Mesothelial cell of epicardium (in vitro differentiated cells): ENCODE measurements at regions not wholly inside any gene's neighbourhood (a gene's known extent, or its start where the extent isn't known, plus 50 kb on each side); places are given as distances from the start of the nearest gene placed in this dataset.

ENCODE experiments used
- DNase-seq, 2 experiments: peaks; one replicate each; pipeline ENCODE4 v3.0.0; 2021; ENCODE audit warnings: low spot score in 2 of 2; ENCODE audit not compliant: unreplicated experiment in 2 of 2
- H3K27ac Mint-ChIP-seq: 2 replicates; pipeline ENCODE4 v1.8.0; 2021; ENCODE audit warnings: mixed read lengths
- H3K27me3 Mint-ChIP-seq: 2 replicates; pipeline ENCODE4 v1.8.0; 2021; ENCODE audit warnings: low read depth, mixed read lengths
- H3K36me3 Mint-ChIP-seq: 2 replicates; pipeline ENCODE4 v1.8.0; 2021; ENCODE audit warnings: mixed read lengths
- H3K4me1 Mint-ChIP-seq: 2 replicates; pipeline ENCODE4 v1.8.0; 2021; ENCODE audit warnings: mixed read lengths
- H3K4me3 Mint-ChIP-seq: 2 replicates; pipeline ENCODE4 v1.8.0; 2021; ENCODE audit warnings: mild to moderate bottlenecking, moderate library complexity, mixed read lengths
- H3K9me3 Mint-ChIP-seq: 2 replicates; pipeline ENCODE4 v1.8.0; 2021; ENCODE audit warnings: mixed read lengths
- TF ChIP-seq, protein P1 (sequence below): fragments of 200-600 bp; sonication (generic); IDR thresholded peaks from one replicate; pipeline ENCODE4 v1.5.0; 2021; ENCODE audit warnings: antibody characterized with exemption; ENCODE audit not compliant: unreplicated experiment

DNA sequence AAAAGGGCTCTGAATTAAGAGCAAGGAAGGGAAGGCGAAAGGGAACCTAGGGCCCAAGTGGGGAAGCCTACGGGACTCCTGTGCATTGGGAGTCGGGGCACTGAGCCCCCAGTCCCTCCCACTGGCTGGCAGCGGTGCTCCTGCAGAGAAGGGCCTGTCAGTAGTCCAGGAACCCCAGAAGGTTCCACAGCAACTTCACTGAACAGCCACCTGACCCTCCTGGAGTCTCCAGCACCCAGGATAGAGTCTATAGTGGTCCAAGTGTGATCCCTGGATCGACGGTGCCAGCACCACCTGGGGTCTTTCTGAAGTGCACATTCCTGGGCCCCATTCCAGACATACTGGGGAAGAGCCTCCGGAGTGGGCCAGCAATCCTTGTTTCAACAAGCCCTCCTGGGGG lies 100.0 kb upstream of the B3GAT1 start:
- no peaks in the 10 kb centered on the region for H3K9me3 Mint-ChIP-seq
- no peak overlapping the region for H3K4me3 Mint-ChIP-seq
- no peak for DNase-seq
- H3K36me3 Mint-ChIP-seq: no peaks in the 10 kb centered on the region
- no peak overlapping the region for H3K27ac Mint-ChIP-seq
- TF ChIP-seq, protein P1, sequence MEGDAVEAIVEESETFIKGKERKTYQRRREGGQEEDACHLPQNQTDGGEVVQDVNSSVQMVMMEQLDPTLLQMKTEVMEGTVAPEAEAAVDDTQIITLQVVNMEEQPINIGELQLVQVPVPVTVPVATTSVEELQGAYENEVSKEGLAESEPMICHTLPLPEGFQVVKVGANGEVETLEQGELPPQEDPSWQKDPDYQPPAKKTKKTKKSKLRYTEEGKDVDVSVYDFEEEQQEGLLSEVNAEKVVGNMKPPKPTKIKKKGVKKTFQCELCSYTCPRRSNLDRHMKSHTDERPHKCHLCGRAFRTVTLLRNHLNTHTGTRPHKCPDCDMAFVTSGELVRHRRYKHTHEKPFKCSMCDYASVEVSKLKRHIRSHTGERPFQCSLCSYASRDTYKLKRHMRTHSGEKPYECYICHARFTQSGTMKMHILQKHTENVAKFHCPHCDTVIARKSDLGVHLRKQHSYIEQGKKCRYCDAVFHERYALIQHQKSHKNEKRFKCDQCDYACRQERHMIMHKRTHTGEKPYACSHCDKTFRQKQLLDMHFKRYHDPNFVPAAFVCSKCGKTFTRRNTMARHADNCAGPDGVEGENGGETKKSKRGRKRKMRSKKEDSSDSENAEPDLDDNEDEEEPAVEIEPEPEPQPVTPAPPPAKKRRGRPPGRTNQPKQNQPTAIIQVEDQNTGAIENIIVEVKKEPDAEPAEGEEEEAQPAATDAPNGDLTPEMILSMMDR: no peak
- H3K4me1 Mint-ChIP-seq: no peaks in the 10 kb centered on the region
- H3K27me3 Mint-ChIP-seq: peaks cover 51% of the 10 kb centered on the region

GRCh38 chr11:134511255-134511654 lies 99.2 kb upstream of the B3GAT1 start:
- Mint-ChIP-seq H3K4me3 (no peak overlapping the region), H3K36me3 (no peaks in the 10 kb centered on the region), H3K27me3 (peaks cover 45% of the 10 kb centered on the region), H3K27ac (no peak overlapping the region), H3K9me3 (no peaks in the 10 kb centered on the region), H3K4me1 (no peaks in the 10 kb centered on the region)
- peak in 1 of 2 experiments; percentile 3 for DNase-seq
- TF ChIP-seq, protein P1: no peak

GRCh38 chr11:134510233-134511040 lies 98.4 kb upstream of the B3GAT1 start:
- DNase-seq: peak in 1 of 2 experiments; percentile 9
- H3K27me3 Mint-ChIP-seq: peaks cover 44% of the 10 kb centered on the region
- H3K9me3 Mint-ChIP-seq: no peaks in the 10 kb centered on the region
- H3K27ac Mint-ChIP-seq: no peak overlapping the region
- no peak overlapping the region for H3K4me3 Mint-ChIP-seq
- no peaks in the 10 kb centered on the region for H3K36me3 Mint-ChIP-seq
- TF ChIP-seq, protein P1: no peak
- H3K4me1 Mint-ChIP-seq: no peaks in the 10 kb centered on the region

DNA sequence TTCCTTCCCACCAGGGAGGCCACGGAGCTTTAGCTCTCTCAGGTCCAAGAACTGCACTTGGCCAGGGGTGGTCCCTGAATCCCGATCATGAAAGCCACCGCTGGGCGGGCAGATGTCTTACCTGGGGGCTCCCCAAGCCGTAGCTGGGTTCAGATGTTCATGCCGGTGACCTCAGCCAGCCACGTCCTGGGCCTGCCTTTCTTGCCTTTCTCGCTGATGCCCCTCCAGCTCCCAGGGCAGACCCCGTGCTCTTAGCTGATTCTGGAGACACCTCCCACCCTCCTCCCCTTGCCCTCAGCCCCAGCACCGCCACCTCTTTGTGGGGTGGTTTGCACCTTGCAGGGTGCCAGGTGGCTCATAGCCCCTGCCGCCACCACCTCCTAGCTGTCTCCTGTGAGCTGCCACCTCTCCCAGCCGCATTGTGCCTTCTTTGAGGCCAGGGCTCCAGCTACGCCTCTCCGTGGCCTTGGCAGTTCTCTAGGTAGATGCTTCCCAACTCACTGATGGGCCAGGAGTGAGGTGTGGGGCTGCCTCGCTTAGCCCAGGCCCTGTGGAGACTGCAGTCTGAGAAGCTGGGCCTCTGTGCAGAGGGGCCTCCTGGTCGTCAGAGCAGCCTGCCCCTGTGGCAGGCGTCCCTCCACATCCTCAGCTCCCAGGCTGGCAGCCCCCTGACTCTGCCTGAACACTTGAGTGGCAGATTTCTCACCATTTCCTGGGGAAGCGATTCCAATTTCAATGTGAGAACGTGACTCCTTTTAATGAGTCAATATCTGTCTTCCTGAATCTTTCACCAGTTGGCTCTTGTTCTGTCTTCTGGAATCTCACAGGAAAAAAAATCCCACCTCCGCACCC lies 97.6 kb upstream of the B3GAT1 start:
- Mint-ChIP-seq H3K27ac (no peak overlapping the region), H3K9me3 (no peaks in the 10 kb centered on the region), H3K27me3 (peaks cover 42% of the 10 kb centered on the region), H3K4me1 (peaks cover 2% of the 10 kb centered on the region), H3K4me3 (no peak overlapping the region), H3K36me3 (no peaks in the 10 kb centered on the region)
- peak in 1 of 2 experiments; percentile 5 for DNase-seq
- TF ChIP-seq, protein P1: no peak

GRCh38 chr11:134508219-134508990 lies 96.4 kb upstream of the B3GAT1 start:
- no peak overlapping the region for H3K27ac Mint-ChIP-seq
- H3K27me3 Mint-ChIP-seq: peaks cover 38% of the 10 kb centered on the region

More at GRCh38 chr11:134508219-134508990, 96.4 kb upstream of the B3GAT1 start:
- no peaks in the 10 kb centered on the region for H3K9me3 Mint-ChIP-seq
- no peaks in the 10 kb centered on the region for H3K36me3 Mint-ChIP-seq
- peaks cover 7% of the 10 kb centered on the region for H3K4me1 Mint-ChIP-seq
- no peak overlapping the region for H3K4me3 Mint-ChIP-seq
- DNase-seq: peak in 1 of 2 experiments; percentile 14
- TF ChIP-seq, protein P1: no peak
